ENCODE measurements at regions not wholly inside any gene's neighbourhood (a gene's known extent, or its start where the extent isn't known, plus 50 kb on each side); places are given as distances from the start of the nearest gene placed in this dataset.

- no peak for DNase-seq (ENCODE audit: low read depth in 2 of 3, low spot score in 1 of 3)
Observed at GRCh38 chr14:56870336-56870735, 60.1 kb upstream of the OTX2 start.

- no peak for DNase-seq (ENCODE audit: low read depth in 2 of 3, low spot score in 1 of 3)
Observed at GRCh38 chr14:56868660-56869059, 58.4 kb upstream of the OTX2 start.

GRCh38 chr14:56862836-56863235 is 52.6 kb upstream of the OTX2 start:
- no peak for DNase-seq (ENCODE audit: low read depth in 2 of 3, low spot score in 1 of 3)

- DNase-seq (ENCODE audit: low read depth in 2 of 3, low spot score in 1 of 3), result no peak
Observed at GRCh38 chr14:56860441-56860840, 50.2 kb upstream of the OTX2 start.

All from stimulated activated CD4-positive, alpha-beta T cell treated with anti-CD3 and anti-CD28 coated beads, Interleukin-12 subunit alpha, Interleukin-12 subunit beta, amount 100 ng/mL, for 48 hours (primary cell).